SK-N-MC (cell line): ENCODE measurements at regions not wholly inside any gene's neighbourhood (a gene's known extent, or its start where the extent isn't known, plus 50 kb on each side); places are given as distances from the start of the nearest gene placed in this dataset.

Experiments used
- EZH2 ChIP-seq: fragments of 200-600 bp; sonication (generic); IDR thresholded peaks from one replicate; pipeline ENCODE4 v1.6.1; 2017; ENCODE audit warnings: antibody characterized with exemption
- POLR2AphosphoS5 ChIP-seq: IDR thresholded peaks from 2 replicates; pipeline ENCODE4 v1.6.1; 2012; ENCODE audit warnings: mild to moderate bottlenecking, low read depth, low read length, borderline replicate concordance

GRCh38 chr6:170229396-170229795 lies 61.5 kb downstream of the DLL1 start:
- TF ChIP-seq POLR2AphosphoS5 (no peak), EZH2 (no peak)
